ENCODE measurements at regions not wholly inside any gene's neighbourhood (a gene's known extent, or its start where the extent isn't known, plus 50 kb on each side); places are given as distances from the start of the nearest gene placed in this dataset.

- TF ChIP-seq ZNF707 (tag by site-specific recombination; IDR thresholded peaks at IDR 0.05): no peak
- no peak for TF ChIP-seq ZXDB (tag by site-specific recombination; IDR thresholded peaks at IDR 0.05)
Observed at GRCh38 chr5:98503616-98504015, 269.8 kb upstream of the RGMB start (continued).

- ChIA-PET POLR2A (no interaction called here), CTCF (no interaction called here)
Observed at GRCh38 chr5:98504505-98504904, 269.0 kb upstream of the RGMB start.

GRCh38 chr5:98510143-98510985 lies 263.1 kb upstream of the RGMB start:
- H3K36me3 ChIP-seq (ENCODE audit: control insufficient read depth in 2 of 2, insufficient read depth in 1 of 2, low read length in 2 of 2): no peaks in the 10 kb centered on the region
- no peaks in the 10 kb centered on the region for H3K4me1 ChIP-seq (ENCODE audit: control insufficient read depth, insufficient read depth, low read length)
- ChIA-PET POLR2A (no interaction called here), CTCF (no interaction called here)
- no peak overlapping the region for H3K27ac ChIP-seq (ENCODE audit: extremely low read depth, low read depth, low read length)
- no peak overlapping the region for H3K4me3 ChIP-seq (ENCODE audit: low read depth, low read length)
- no peaks in the 10 kb centered on the region for H3K9me3 ChIP-seq (ENCODE audit: control insufficient read depth, insufficient read depth, low read depth, low read length)
- no peak for TF ChIP-seq INSM2 (tag by site-specific recombination; IDR thresholded peaks at IDR 0.05)
- TF ChIP-seq ZNF362 (tag by site-specific recombination; IDR thresholded peaks at IDR 0.05): no peak
- TF ChIP-seq ZNF76 (tag by site-specific recombination; IDR thresholded peaks at IDR 0.05; ENCODE audit: borderline replicate concordance, low read depth): no peak
- no peak for TF ChIP-seq ZFP37 (tag by site-specific recombination; IDR thresholded peaks at IDR 0.05)
- no peak for TF ChIP-seq ZNF596 (tag by site-specific recombination; IDR thresholded peaks at IDR 0.05)
- TF ChIP-seq SP2 (tag by site-specific recombination; IDR thresholded peaks at IDR 0.05): no peak
- no peak for TF ChIP-seq ZNF394 (tag by site-specific recombination; IDR thresholded peaks at IDR 0.05; ENCODE audit: borderline replicate concordance)
- no peak for TF ChIP-seq ZNF837 (tag by site-specific recombination; IDR thresholded peaks at IDR 0.05)
- TF ChIP-seq AEBP2 (tag by site-specific recombination; IDR thresholded peaks at IDR 0.05; ENCODE audit: borderline replicate concordance): no peak
- no peak for TF ChIP-seq ZNF416 (tag by site-specific recombination; IDR thresholded peaks at IDR 0.05)
- no peak for TF ChIP-seq ZNF629 (tag by site-specific recombination; IDR thresholded peaks at IDR 0.05)
- no peak for TF ChIP-seq ZBTB10 (tag by site-specific recombination; IDR thresholded peaks at IDR 0.05)
- no peak for TF ChIP-seq ZNF621 (tag by site-specific recombination; IDR thresholded peaks at IDR 0.05)
- no peak for TF ChIP-seq ZFP41 (tag by site-specific recombination; IDR thresholded peaks at IDR 0.05; ENCODE audit: borderline replicate concordance)

More at GRCh38 chr5:98504505-98504904, 269.0 kb upstream of the RGMB start:
- Histone ChIP-seq H3K9me3 (ENCODE audit: control insufficient read depth, insufficient read depth, low read depth, low read length) (no peaks in the 10 kb centered on the region), H3K4me1 (ENCODE audit: control insufficient read depth, insufficient read depth, low read length) (no peaks in the 10 kb centered on the region), H3K36me3 (ENCODE audit: control insufficient read depth in 2 of 2, insufficient read depth in 1 of 2, low read length in 2 of 2) (no peaks in the 10 kb centered on the region), H3K4me3 (ENCODE audit: low read depth, low read length) (no peak overlapping the region), H3K27ac (ENCODE audit: extremely low read depth, low read depth, low read length) (no peak overlapping the region)
- TF ChIP-seq SP7 (tag by site-specific recombination; IDR thresholded peaks at IDR 0.05): no peak
- TF ChIP-seq ZNF692 (tag by site-specific recombination; IDR thresholded peaks at IDR 0.05): no peak
- TF ChIP-seq ZNF10 (tag by site-specific recombination; IDR thresholded peaks at IDR 0.05): no peak
- no peak for TF ChIP-seq BCL11A (tag by site-specific recombination; IDR thresholded peaks at IDR 0.05; ENCODE audit: low read depth)
- TF ChIP-seq ZNF155 (tag by site-specific recombination; IDR thresholded peaks at IDR 0.05): no peak
- TF ChIP-seq ZNF18 (tag by site-specific recombination; IDR thresholded peaks at IDR 0.05): no peak
